NCI-H1694 (cell line): ENCODE measurements at regions not wholly inside any gene's neighbourhood (a gene's known extent, or its start where the extent isn't known, plus 50 kb on each side); places are given as distances from the start of the nearest gene placed in this dataset.

Experiments
- DNase-seq: peaks from one replicate; lab custom pipeline; 2025; lab: John Stamatoyannopoulos, UW

GRCh38 chr6:54009052-54009654 lies 102.1 kb upstream of the MLIP start:
- no peak for DNase-seq

- DNase-seq = no peak
Measured at GRCh38 chr6:54010340-54011276, 100.6 kb upstream of the MLIP start.

- DNase-seq = no peak
Measured at GRCh38 chr6:54011277-54011648, 100.0 kb upstream of the MLIP start.

- DNase-seq = no peak
Measured at GRCh38 chr6:54013966-54014365, 97.3 kb upstream of the MLIP start.

- no peak for DNase-seq
Measured at GRCh38 chr6:54014440-54014839, 96.8 kb upstream of the MLIP start.

GRCh38 chr6:54017877-54018276 lies 93.4 kb upstream of the MLIP start:
- DNase-seq = no peak

GRCh38 chr6:54018722-54019121 lies 92.5 kb upstream of the MLIP start:
- DNase-seq = no peak

- no peak for DNase-seq
Measured at GRCh38 chr6:54019860-54020259, 91.4 kb upstream of the MLIP start.

- no peak for DNase-seq
Measured at GRCh38 chr6:54020334-54020733, 90.9 kb upstream of the MLIP start.

- no peak for DNase-seq
Measured at GRCh38 chr6:54026652-54027400, 84.4 kb upstream of the MLIP start.

GRCh38 chr6:54028170-54028569 lies 83.1 kb upstream of the MLIP start:
- DNase-seq = no peak

GRCh38 chr6:54029187-54029586 lies 82.1 kb upstream of the MLIP start:
- no peak for DNase-seq

- DNase-seq = no peak
Measured at GRCh38 chr6:54031169-54031568, 80.1 kb upstream of the MLIP start.

GRCh38 chr6:54037277-54037779 lies 73.9 kb upstream of the MLIP start:
- DNase-seq = no peak

- no peak for DNase-seq
Measured at GRCh38 chr6:54040545-54040944, 70.7 kb upstream of the MLIP start.

- DNase-seq = no peak
Measured at GRCh38 chr6:54041239-54041638, 70.0 kb upstream of the MLIP start.

GRCh38 chr6:54043360-54043759 lies 67.9 kb upstream of the MLIP start:
- DNase-seq = no peak

- DNase-seq = no peak
Measured at GRCh38 chr6:54044059-54044458, 67.2 kb upstream of the MLIP start.

- DNase-seq = no peak
Measured at GRCh38 chr6:54048782-54049181, 62.5 kb upstream of the MLIP start.

- no peak for DNase-seq
Measured at GRCh38 chr6:54050750-54051149, 60.5 kb upstream of the MLIP start.

- no peak for DNase-seq
Measured at GRCh38 chr6:54053881-54054391, 57.3 kb upstream of the MLIP start.

- no peak for DNase-seq
Measured at GRCh38 chr6:54056105-54056504, 55.1 kb upstream of the MLIP start.
